ENCODE measurements at regions not wholly inside any gene's neighbourhood (a gene's known extent, or its start where the extent isn't known, plus 50 kb on each side); places are given as distances from the start of the nearest gene placed in this dataset.

- no peak overlapping the region for H3K27ac Mint-ChIP-seq
- DNase-seq (no peak), ATAC-seq (ENCODE audit: low read depth) (no peak)
- H3K4me3 Mint-ChIP-seq: no peak overlapping the region
- no peaks in the 10 kb centered on the region for H3K4me1 Mint-ChIP-seq
- no peak overlapping the region for H3K27ac ChIP-seq (ENCODE audit: low read length in 2 of 2)
- peaks cover 0 to 11% (median 0%) of the 10 kb centered on the region in 3 donors for H3K9me3 ChIP-seq (ENCODE audit: control extremely low read depth in 1 of 3, control insufficient read depth in 2 of 3, insufficient read depth in 1 of 3, low read length in 2 of 3)
- POLR2A ChIA-PET: no interaction called here
- H2AFZ ChIP-seq (ENCODE audit: insufficient read depth, low read depth, low read length, poor library complexity, severe bottlenecking): no peak overlapping the region
- peaks cover 9% of the 10 kb centered on the region for H3K27me3 Mint-ChIP-seq
- no peak overlapping the region for H3K9ac ChIP-seq (ENCODE audit: low read length)
- 48% methylated on average over 13 of the region's 13 CpGs for WGBS (ENCODE audit: insufficient coverage)
- H3K9me3 Mint-ChIP-seq (ENCODE audit: insufficient read depth): no peaks in the 10 kb centered on the region
- no peaks in the 10 kb centered on the region for H3K4me1 ChIP-seq (ENCODE audit: control insufficient read depth in 2 of 2, insufficient read depth in 2 of 2, low read length in 2 of 2)
- no peak overlapping the region for H3K4me3 ChIP-seq (ENCODE audit: control extremely low read depth in 1 of 5, extremely low read depth in 1 of 5, insufficient read depth in 1 of 5, low read depth in 2 of 5, low read length in 4 of 5)
- no peaks in the 10 kb centered on the region for H4K20me1 ChIP-seq (ENCODE audit: control insufficient read depth, insufficient read depth, low read length, poor library complexity, severe bottlenecking)
- no peak overlapping the region for H3K4me2 ChIP-seq (replicated peaks; ENCODE audit: low read depth, low read length, poor library complexity, severe bottlenecking)
- TF ChIP-seq EZH2 (IDR thresholded peaks at IDR 0.05; ENCODE audit: borderline replicate concordance, insufficient read depth, low read depth, low read length, poor library complexity, severe bottlenecking) (no peak), CTCF (IDR thresholded peaks at IDR 0.05) (no peak)
- intact Hi-C loops (cut with micrococcal nuclease): no loop called here
- CTCF ChIA-PET: no interaction called here
- peaks cover 0 to 12% (median 0%) of the 10 kb centered on the region in 4 experiments for H3K27me3 ChIP-seq (replicated peaks in 1 of 4; ENCODE audit: control extremely low read depth in 1 of 4, control insufficient read depth in 3 of 4, insufficient read depth in 4 of 4, low read length in 3 of 4)
- no peaks in the 10 kb centered on the region for H3K79me2 ChIP-seq (ENCODE audit: control insufficient read depth, insufficient read depth, low read length)
- no peaks in the 10 kb centered on the region for H3K36me3 ChIP-seq (replicated peaks in 1 of 2; ENCODE audit: control extremely low read depth in 1 of 2, control insufficient read depth in 1 of 2, extremely low read depth in 1 of 2, insufficient read depth in 2 of 2, low read length in 1 of 2)
Observed at GRCh38 chr22:48357196-48357595, 1470.5 kb downstream of the BRD1 start.

DNA sequence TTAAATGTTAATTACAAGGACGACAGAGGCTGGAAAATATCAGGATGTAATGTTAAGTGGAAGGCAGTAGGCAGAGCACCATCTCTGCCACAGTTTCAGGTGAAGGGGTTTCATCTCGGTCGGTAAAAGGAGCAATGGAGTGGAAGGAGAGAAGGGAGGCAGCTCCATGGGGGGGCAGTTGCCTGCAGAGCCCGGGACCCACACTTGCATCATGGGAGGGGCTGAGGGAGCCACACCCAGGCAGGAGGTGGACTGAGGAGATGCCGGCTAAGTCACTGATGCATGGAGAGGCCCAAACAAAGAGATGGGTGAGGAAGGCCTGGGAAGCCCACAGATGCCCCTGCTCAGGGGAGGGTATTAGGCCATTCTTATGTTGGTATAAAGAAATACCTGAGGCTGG is 1470.9 kb downstream of the BRD1 start:
- POLR2A ChIA-PET: no interaction called here

More for the DNA sequence above, 1470.9 kb downstream of the BRD1 start:
- WGBS (ENCODE audit: insufficient coverage): 80% methylated on average over 5 of the region's 5 CpGs
- Histone ChIP-seq H3K9ac (ENCODE audit: low read length) (no peak overlapping the region), H3K27me3 (replicated peaks in 1 of 4; ENCODE audit: control extremely low read depth in 1 of 4, control insufficient read depth in 3 of 4, insufficient read depth in 4 of 4, low read length in 3 of 4) (peaks cover 0 to 11% (median 0%) of the 10 kb centered on the region in 4 experiments), H3K4me3 (ENCODE audit: control extremely low read depth in 1 of 5, extremely low read depth in 1 of 5, insufficient read depth in 1 of 5, low read depth in 2 of 5, low read length in 4 of 5) (no peak overlapping the region), H3K27ac (ENCODE audit: low read length in 2 of 2) (no peak overlapping the region), H2AFZ (ENCODE audit: insufficient read depth, low read depth, low read length, poor library complexity, severe bottlenecking) (no peak overlapping the region), H3K4me1 (ENCODE audit: control insufficient read depth in 2 of 2, insufficient read depth in 2 of 2, low read length in 2 of 2) (no peaks in the 10 kb centered on the region), H3K79me2 (ENCODE audit: control insufficient read depth, insufficient read depth, low read length) (no peaks in the 10 kb centered on the region), H4K20me1 (ENCODE audit: control insufficient read depth, insufficient read depth, low read length, poor library complexity, severe bottlenecking) (no peaks in the 10 kb centered on the region), H3K9me3 (ENCODE audit: control extremely low read depth in 1 of 3, control insufficient read depth in 2 of 3, insufficient read depth in 1 of 3, low read length in 2 of 3) (peaks cover 0 to 15% (median 0%) of the 10 kb centered on the region in 3 donors), H3K4me2 (replicated peaks; ENCODE audit: low read depth, low read length, poor library complexity, severe bottlenecking) (no peak overlapping the region), H3K36me3 (replicated peaks in 1 of 2; ENCODE audit: control extremely low read depth in 1 of 2, control insufficient read depth in 1 of 2, extremely low read depth in 1 of 2, insufficient read depth in 2 of 2, low read length in 1 of 2) (no peaks in the 10 kb centered on the region)
- CTCF ChIA-PET: interaction anchor here (0.6 kb wide), 1 partner anchor 460 kb away, joined by 4 read pairs; no protein-coding TSS in a partner anchor
- TF ChIP-seq EZH2 (IDR thresholded peaks at IDR 0.05; ENCODE audit: borderline replicate concordance, insufficient read depth, low read depth, low read length, poor library complexity, severe bottlenecking): no peak
- TF ChIP-seq CTCF (IDR thresholded peaks at IDR 0.05): no peak
- no peak overlapping the region for H3K4me3 Mint-ChIP-seq
- no peaks in the 10 kb centered on the region for H3K9me3 Mint-ChIP-seq (ENCODE audit: insufficient read depth)
- H3K27ac Mint-ChIP-seq: no peak overlapping the region
- ATAC-seq (ENCODE audit: low read depth) (no peak), DNase-seq (no peak)
- intact Hi-C loops (cut with micrococcal nuclease): no loop called here
- H3K27me3 Mint-ChIP-seq: peaks cover 9% of the 10 kb centered on the region
- H3K4me1 Mint-ChIP-seq: no peaks in the 10 kb centered on the region
